SK-N-SH (cell line): ENCODE measurements at regions not wholly inside any gene's neighbourhood (a gene's known extent, or its start where the extent isn't known, plus 50 kb on each side); places are given as distances from the start of the nearest gene placed in this dataset.

Experiments used
- CTCF ChIA-PET: fragments of 300-600, 350-600 bp; formaldehyde crosslinking; extraction: SDS; loops from one replicate; lab custom pipeline; 2021; lab: Yijun Ruan, JAX
- POLR2A ChIA-PET: fragments of 350-600 bp; sonication (Branson Sonifier 250); formaldehyde crosslinking; extraction: SDS; loops from one replicate; lab custom pipeline; 2020; ENCODE audit warnings: antibody characterized with exemption, inconsistent platforms; lab: Yijun Ruan, JAX
- DNase-seq: peaks from one replicate; pipeline ENCODE4 v3.0.0; 2012
- H2AFZ ChIP-seq: fragments of 200-600 bp; sonication (generic); 2 replicates; pipeline ENCODE4 v1.8.1; 2016; ENCODE audit warnings: antibody characterized with exemption, mild to moderate bottlenecking, low read depth
- H3F3A ChIP-seq: fragments of 200-600 bp; sonication (generic); replicated peaks from 2 replicates; pipeline ENCODE3; 2016; ENCODE audit warnings: antibody characterized with exemption, mild to moderate bottlenecking; ENCODE audit not compliant: insufficient read depth
- H3K27ac ChIP-seq, 2 experiments: fragments of 200-500 bp in 1 of 2; fragments of 200-600 bp in 1 of 2; sonication (Bioruptor generic) in 1 of 2; sonication (generic), shearing (Covaris generic) in 1 of 2; 2 replicates each; pipeline versions ENCODE4 v1.5.1 to v1.6.1; 2014 to 2016; ENCODE audit warnings: low read depth in 2 of 2, inconsistent platforms in 1 of 2, low read length in 1 of 2, mild to moderate bottlenecking in 1 of 2, mixed read lengths in 1 of 2
- H3K27me3 ChIP-seq: fragments of 200-600 bp; sonication (generic), shearing (Covaris generic); 2 replicates; pipeline ENCODE4 v1.6.1; 2016; ENCODE audit warnings: mixed run types; ENCODE audit not compliant: insufficient read depth
- H3K36me3 ChIP-seq, 2 experiments: fragments of 200-500 bp in 1 of 2; fragments of 200-600 bp in 1 of 2; sonication (Bioruptor generic) in 1 of 2; sonication (generic) in 1 of 2; replicated peaks in 1 of 2; 2 replicates each; pipeline versions ENCODE3 to v1.5.1; 2014 to 2016; ENCODE audit warnings: low read length in 1 of 2, mild to moderate bottlenecking in 1 of 2; ENCODE audit not compliant: insufficient read depth in 2 of 2, control insufficient read depth in 1 of 2
- H3K4me1 ChIP-seq, 2 experiments: fragments of 200-500 bp in 1 of 2; fragments of 200-600 bp in 1 of 2; sonication (Bioruptor generic) in 1 of 2; sonication (generic), shearing (Covaris generic) in 1 of 2; 2 replicates each; pipeline versions ENCODE4 v1.5.1 to v1.6.1; 2014 to 2016; ENCODE audit warnings: low read depth in 1 of 2, low read length in 1 of 2, mixed run types in 1 of 2; ENCODE audit not compliant: insufficient read depth in 2 of 2, control insufficient read depth in 1 of 2
- H3K4me2 ChIP-seq: fragments of 200-600 bp; sonication (generic), shearing (Covaris generic); 2 replicates; pipeline ENCODE4 v1.6.1; 2017; ENCODE audit warnings: mixed run types
- H3K4me3 ChIP-seq, 2 experiments: fragments of 200-500 bp in 1 of 2; fragments of 200-600 bp in 1 of 2; sonication (Bioruptor generic) in 1 of 2; sonication (generic), shearing (Covaris generic) in 1 of 2; 2 replicates each; pipeline versions ENCODE4 v1.5.1 to v1.8.1; 2014 to 2016; ENCODE audit warnings: low read depth in 2 of 2, inconsistent platforms in 1 of 2, low read length in 1 of 2, mild to moderate bottlenecking in 1 of 2, mixed read lengths in 1 of 2, moderate library complexity in 1 of 2
- H3K79me2 ChIP-seq: fragments of 200-600 bp; sonication (generic); 2 replicates; pipeline ENCODE4 v1.8.1; 2017; ENCODE audit warnings: mild to moderate bottlenecking; ENCODE audit not compliant: insufficient read depth
- H3K9ac ChIP-seq: fragments of 200-600 bp; sonication (generic); 2 replicates; pipeline ENCODE4 v1.6.1; 2017; ENCODE audit warnings: mixed run types
- H3K9me2 ChIP-seq: fragments of 200-600 bp; sonication (generic); 2 replicates; pipeline ENCODE4 v1.6.1; 2017; ENCODE audit warnings: mixed run types
- H3K9me3 ChIP-seq: fragments of 200-600 bp; sonication (generic); 2 replicates; pipeline ENCODE4 v1.6.1; 2017; ENCODE audit warnings: mixed run types, mild to moderate bottlenecking, moderate library complexity
- H4K20me1 ChIP-seq: fragments of 200-600 bp; sonication (generic); 2 replicates; pipeline ENCODE4 v1.6.1; 2017; ENCODE audit warnings: mild to moderate bottlenecking, mixed run types; ENCODE audit not compliant: insufficient read depth
- EP300 ChIP-seq, 2 experiments: IDR thresholded peaks; 2 replicates each; pipeline versions ENCODE4 v1.4.0 to v1.6.1; 2012; ENCODE audit warnings: borderline replicate concordance in 1 of 2, low read depth in 1 of 2, low read length in 1 of 2
- FOXJ3 ChIP-seq: sonication (generic); formaldehyde crosslinking; IDR thresholded peaks from 2 replicates; pipeline ENCODE4 v1.5.1; 2020; ENCODE audit warnings: mild to moderate bottlenecking, missing genetic modification reagents
- FOXM1 ChIP-seq: IDR thresholded peaks from 2 replicates; pipeline ENCODE4 v1.4.0; 2012; ENCODE audit warnings: low read depth, mild to moderate bottlenecking
- GABPA ChIP-seq: IDR thresholded peaks from 2 replicates; pipeline ENCODE4 v1.4.0; 2012; ENCODE audit warnings: low read depth, mild to moderate bottlenecking
- JUND ChIP-seq: IDR thresholded peaks from 2 replicates; pipeline ENCODE4 v1.4.0; 2012
- MXI1 ChIP-seq: IDR thresholded peaks from 2 replicates; pipeline ENCODE4 v1.6.1; 2012; ENCODE audit warnings: mild to moderate bottlenecking, low read depth, low read length, improper control_type of control experiment
- NFIC ChIP-seq: IDR thresholded peaks from 2 replicates; pipeline ENCODE4 v1.4.0; 2012; ENCODE audit warnings: borderline replicate concordance
- NRF1 ChIP-seq: IDR thresholded peaks from 2 replicates; pipeline ENCODE4 v1.6.1; 2012; ENCODE audit warnings: low read depth, mild to moderate bottlenecking, low read length
- POLR2AphosphoS5 ChIP-seq: IDR thresholded peaks from 2 replicates; pipeline ENCODE4 v1.6.1; 2012; ENCODE audit warnings: low read depth, low read length
- RXRA ChIP-seq: IDR thresholded peaks from 2 replicates; pipeline ENCODE4 v1.4.0; 2012; ENCODE audit warnings: low read depth, mild to moderate bottlenecking, borderline replicate concordance
- SIN3A ChIP-seq: IDR thresholded peaks from 2 replicates; pipeline ENCODE4 v1.6.1; 2012; ENCODE audit warnings: low read depth, mild to moderate bottlenecking, low read length, moderate library complexity, borderline replicate concordance
- TCF12 ChIP-seq: IDR thresholded peaks from 2 replicates; pipeline ENCODE4 v1.4.0; 2012
- YY1 ChIP-seq: IDR thresholded peaks from 2 replicates; pipeline ENCODE4 v1.4.0; 2012; ENCODE audit warnings: low read depth, mild to moderate bottlenecking
- WGBS: methylation state at CpG from one replicate; pipeline ENCODE4 v1.1.6; 2017; ENCODE audit warnings: low lambda C conversion rate; 5-methylcytosine and 5-hydroxymethylcytosine counted together
- TF ChIP-seq, protein P1 (sequence below): IDR thresholded peaks from 2 replicates; pipeline ENCODE4 v1.6.1; 2012; ENCODE audit warnings: mild to moderate bottlenecking, low read depth, low read length, moderate library complexity

DNA sequence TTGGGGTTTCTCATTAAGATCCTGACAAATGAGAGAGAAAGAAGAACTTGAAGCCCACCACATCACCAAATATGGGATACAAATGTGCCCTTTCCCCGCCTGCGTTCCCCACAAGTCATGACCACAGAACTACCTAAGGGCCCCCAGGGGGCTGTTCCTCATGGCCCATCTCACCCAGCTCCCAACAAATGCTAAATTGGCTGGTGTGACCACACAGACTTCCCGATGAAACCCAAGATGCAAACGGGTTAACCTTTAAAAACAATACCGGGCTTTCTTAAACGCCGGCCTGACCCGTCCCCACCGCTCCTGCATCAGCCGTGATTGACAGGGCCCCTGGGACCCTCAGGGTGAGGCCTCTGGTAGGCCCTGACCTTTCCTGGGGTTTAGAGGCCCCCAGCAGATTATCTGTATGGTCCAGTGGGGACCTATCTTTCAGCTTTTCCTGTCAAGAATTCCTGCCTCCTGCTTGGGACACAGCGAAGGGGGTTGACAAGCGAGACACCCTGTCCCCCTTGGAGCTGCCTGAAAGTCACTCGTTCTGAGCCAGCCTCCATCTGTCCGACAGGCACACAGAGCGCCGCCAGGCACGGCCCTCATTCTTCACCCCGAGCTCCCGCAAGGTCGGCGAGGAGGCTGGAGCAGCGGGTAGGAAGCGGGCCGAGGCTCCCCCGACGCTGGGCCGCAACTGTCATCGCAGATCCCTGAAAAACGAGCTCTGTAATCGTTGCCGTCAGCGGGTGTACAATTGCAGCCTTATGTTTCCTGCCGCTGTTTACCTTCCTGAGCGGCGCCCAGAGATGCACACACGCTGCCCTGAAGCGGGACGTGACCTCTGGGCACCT is 300.1 kb downstream of the FOXL1 start:
- DNase-seq = no peak
- H3K79me2 ChIP-seq = no peaks in the 10 kb centered on the region
- WGBS = 47% methylated on average over 13 of the region's 38 CpGs
- H3K27me3 ChIP-seq = peaks cover 76% of the 10 kb centered on the region
- ChIA-PET CTCF (interaction anchor here (1.0 kb wide), 1 partner anchor 315 kb away, joined by 4 read pairs; no protein-coding TSS in a partner anchor), POLR2A (no interaction called here)
- no peak overlapping the region for H2AFZ ChIP-seq
- no peaks in the 10 kb centered on the region for H4K20me1 ChIP-seq
- H3K36me3 ChIP-seq = no peaks in the 10 kb centered on the region
- no peak overlapping the region for H3K27ac ChIP-seq
- TF ChIP-seq, protein P1, sequence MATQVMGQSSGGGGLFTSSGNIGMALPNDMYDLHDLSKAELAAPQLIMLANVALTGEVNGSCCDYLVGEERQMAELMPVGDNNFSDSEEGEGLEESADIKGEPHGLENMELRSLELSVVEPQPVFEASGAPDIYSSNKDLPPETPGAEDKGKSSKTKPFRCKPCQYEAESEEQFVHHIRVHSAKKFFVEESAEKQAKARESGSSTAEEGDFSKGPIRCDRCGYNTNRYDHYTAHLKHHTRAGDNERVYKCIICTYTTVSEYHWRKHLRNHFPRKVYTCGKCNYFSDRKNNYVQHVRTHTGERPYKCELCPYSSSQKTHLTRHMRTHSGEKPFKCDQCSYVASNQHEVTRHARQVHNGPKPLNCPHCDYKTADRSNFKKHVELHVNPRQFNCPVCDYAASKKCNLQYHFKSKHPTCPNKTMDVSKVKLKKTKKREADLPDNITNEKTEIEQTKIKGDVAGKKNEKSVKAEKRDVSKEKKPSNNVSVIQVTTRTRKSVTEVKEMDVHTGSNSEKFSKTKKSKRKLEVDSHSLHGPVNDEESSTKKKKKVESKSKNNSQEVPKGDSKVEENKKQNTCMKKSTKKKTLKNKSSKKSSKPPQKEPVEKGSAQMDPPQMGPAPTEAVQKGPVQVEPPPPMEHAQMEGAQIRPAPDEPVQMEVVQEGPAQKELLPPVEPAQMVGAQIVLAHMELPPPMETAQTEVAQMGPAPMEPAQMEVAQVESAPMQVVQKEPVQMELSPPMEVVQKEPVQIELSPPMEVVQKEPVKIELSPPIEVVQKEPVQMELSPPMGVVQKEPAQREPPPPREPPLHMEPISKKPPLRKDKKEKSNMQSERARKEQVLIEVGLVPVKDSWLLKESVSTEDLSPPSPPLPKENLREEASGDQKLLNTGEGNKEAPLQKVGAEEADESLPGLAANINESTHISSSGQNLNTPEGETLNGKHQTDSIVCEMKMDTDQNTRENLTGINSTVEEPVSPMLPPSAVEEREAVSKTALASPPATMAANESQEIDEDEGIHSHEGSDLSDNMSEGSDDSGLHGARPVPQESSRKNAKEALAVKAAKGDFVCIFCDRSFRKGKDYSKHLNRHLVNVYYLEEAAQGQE = no peak
- no peaks in the 10 kb centered on the region for H3K9me3 ChIP-seq
- no peak overlapping the region for H3K9ac ChIP-seq
- H3K4me1 ChIP-seq = 0 out of 4 replicates have a peak, but pooled peaks cover 0 to 6% of the 10 kb centered on the region in 2 experiments
- no peak overlapping the region for H3K4me2 ChIP-seq
- H3F3A ChIP-seq = peaks cover 6% of the 10 kb centered on the region
- no peak overlapping the region for H3K4me3 ChIP-seq
- no peaks in the 10 kb centered on the region for H3K9me2 ChIP-seq

DNA sequence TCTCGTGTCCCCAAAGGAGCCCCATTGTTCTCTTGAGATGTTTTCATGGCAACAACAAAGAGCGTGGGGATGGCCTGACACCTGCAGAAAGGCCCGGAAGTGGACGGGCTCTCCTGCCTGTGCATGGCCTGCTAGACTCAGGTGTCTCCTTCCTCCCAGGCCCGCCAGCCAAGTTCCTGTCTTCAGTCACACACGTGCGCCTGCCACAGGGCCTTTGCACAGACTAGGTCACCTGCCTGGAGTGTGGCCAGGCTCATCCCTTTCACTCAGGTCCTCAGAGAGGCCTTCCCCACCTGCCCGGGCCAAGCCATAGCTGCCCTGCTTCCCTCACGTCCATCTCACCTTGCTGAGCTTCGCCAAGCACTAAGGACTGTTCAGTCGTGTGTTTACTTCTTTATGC is 300.9 kb downstream of the FOXL1 start:
- Histone ChIP-seq H3K4me2 (no peak overlapping the region), H3K4me1 (0 out of 4 replicates have a peak, but pooled peaks cover 0 to 6% of the 10 kb centered on the region in 2 experiments), H3K79me2 (no peaks in the 10 kb centered on the region), H3K27me3 (peaks cover 75% of the 10 kb centered on the region), H3K9me2 (no peaks in the 10 kb centered on the region), H2AFZ (no peak overlapping the region), H3F3A (peaks cover 6% of the 10 kb centered on the region), H3K9me3 (no peaks in the 10 kb centered on the region), H3K4me3 (no peak overlapping the region), H3K9ac (no peak overlapping the region), H4K20me1 (no peaks in the 10 kb centered on the region), H3K36me3 (no peaks in the 10 kb centered on the region), H3K27ac (no peak overlapping the region)
- ChIA-PET POLR2A (no interaction called here), CTCF (interaction anchor here (1.0 kb wide), 1 partner anchor 316 kb away, joined by 4 read pairs; no protein-coding TSS in a partner anchor)
- WGBS = 36% methylated on average over 6 of the region's 11 CpGs
- TF ChIP-seq POLR2AphosphoS5 = no peak
- no peak for TF ChIP-seq TCF12
- no peak for TF ChIP-seq FOXM1
- TF ChIP-seq JUND = no peak
- no peak for TF ChIP-seq GABPA
- TF ChIP-seq RXRA = no peak
- no peak for TF ChIP-seq EP300 (IDR thresholded peaks at IDR 0.05; ENCODE audit: borderline replicate concordance in 1 of 2, low read depth in 1 of 2, low read length in 1 of 2)
- no peak for TF ChIP-seq YY1
- TF ChIP-seq, protein P1 = no peak
- TF ChIP-seq SIN3A = no peak
- no peak for TF ChIP-seq MXI1
- no peak for TF ChIP-seq FOXJ3
- no peak for TF ChIP-seq NFIC
- no peak for TF ChIP-seq NRF1
- no peak for DNase-seq
